Ascending aorta (tissue), 2 donors: ENCODE measurements at regions not wholly inside any gene's neighbourhood (a gene's known extent, or its start where the extent isn't known, plus 50 kb on each side); places are given as distances from the start of the nearest gene placed in this dataset.

Experiments used
- DNase-seq, 2 donors: peaks; one replicate each; pipeline ENCODE4 v3.0.0-alpha.2; 2019; ENCODE audit warnings: low spot score in 2 of 2
- H3K27ac ChIP-seq, 2 donors: fragments of 200-600 bp; sonication (generic); one replicate each; pipeline ENCODE4 v1.5.1; 2016 to 2017; ENCODE audit warnings: mild to moderate bottlenecking in 1 of 2
- H3K27me3 ChIP-seq: fragments of 200-600 bp; sonication (generic); one replicate; pipeline ENCODE4 v1.5.1; 2017
- H3K36me3 ChIP-seq, 2 donors: fragments of 200-600 bp; sonication (generic); one replicate each; pipeline ENCODE4 v1.5.1; 2016
- H3K4me1 ChIP-seq, 2 donors: fragments of 200-600 bp; sonication (generic); one replicate each; pipeline ENCODE4 v1.5.1; 2016 to 2017; ENCODE audit warnings: mild to moderate bottlenecking in 1 of 2
- H3K4me3 ChIP-seq, 2 donors: fragments of 200-600 bp; sonication (generic); one replicate each; pipeline ENCODE4 v1.5.1; 2016 to 2017; ENCODE audit warnings: mild to moderate bottlenecking in 1 of 2
- H3K9me3 ChIP-seq, 2 donors: fragments of 200-600 bp; sonication (generic); one replicate each; pipeline ENCODE4 v1.5.1; 2016
- CTCF ChIP-seq, 3 experiments: fragments of 200-600 bp in 2 of 3; fragments of 450-650 bp in 1 of 3; sonication (generic) in 2 of 3; IDR thresholded peaks; one replicate each; pipeline ENCODE4 v1.5.1; 2016 to 2019; ENCODE audit warnings: antibody characterized with exemption in 3 of 3, mild to moderate bottlenecking in 1 of 3, moderate library complexity in 1 of 3
- intact Hi-C: fragments of 100-400 bp; cut with DNase I; formaldehyde crosslinking; loops from one replicate; pipeline ENCODE4 v1.15.1; 2023

DNA sequence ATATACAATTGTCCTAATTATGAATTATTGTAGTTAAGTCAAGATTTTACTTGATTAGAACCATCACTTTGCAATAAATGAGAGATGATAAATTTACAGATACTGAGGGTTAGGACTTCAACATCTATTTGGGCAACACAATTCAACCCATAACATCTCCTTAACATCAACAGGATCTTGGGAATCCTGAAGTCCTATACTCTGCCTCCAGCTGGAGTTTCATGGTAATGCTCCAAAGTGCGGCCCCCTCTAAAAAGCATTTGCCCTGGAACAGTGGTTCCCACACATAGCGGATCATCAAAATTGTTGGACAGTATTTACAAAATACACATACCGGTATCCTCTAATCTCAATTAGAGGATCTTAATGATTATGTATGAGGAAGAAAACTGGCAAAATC lies 618.6 kb downstream of the CENPC start:
- Histone ChIP-seq H3K9me3 (no peaks in the 10 kb centered on the region), H3K4me1 (no peaks in the 10 kb centered on the region), H3K27ac (no peak overlapping the region), H3K4me3 (no peak overlapping the region), H3K27me3 (no peaks in the 10 kb centered on the region), H3K36me3 (no peaks in the 10 kb centered on the region)
- intact Hi-C loops, result no loop called here
- DNase-seq, result no peak
- no peak for TF ChIP-seq CTCF (IDR thresholded peaks at IDR 0.05)

DNA sequence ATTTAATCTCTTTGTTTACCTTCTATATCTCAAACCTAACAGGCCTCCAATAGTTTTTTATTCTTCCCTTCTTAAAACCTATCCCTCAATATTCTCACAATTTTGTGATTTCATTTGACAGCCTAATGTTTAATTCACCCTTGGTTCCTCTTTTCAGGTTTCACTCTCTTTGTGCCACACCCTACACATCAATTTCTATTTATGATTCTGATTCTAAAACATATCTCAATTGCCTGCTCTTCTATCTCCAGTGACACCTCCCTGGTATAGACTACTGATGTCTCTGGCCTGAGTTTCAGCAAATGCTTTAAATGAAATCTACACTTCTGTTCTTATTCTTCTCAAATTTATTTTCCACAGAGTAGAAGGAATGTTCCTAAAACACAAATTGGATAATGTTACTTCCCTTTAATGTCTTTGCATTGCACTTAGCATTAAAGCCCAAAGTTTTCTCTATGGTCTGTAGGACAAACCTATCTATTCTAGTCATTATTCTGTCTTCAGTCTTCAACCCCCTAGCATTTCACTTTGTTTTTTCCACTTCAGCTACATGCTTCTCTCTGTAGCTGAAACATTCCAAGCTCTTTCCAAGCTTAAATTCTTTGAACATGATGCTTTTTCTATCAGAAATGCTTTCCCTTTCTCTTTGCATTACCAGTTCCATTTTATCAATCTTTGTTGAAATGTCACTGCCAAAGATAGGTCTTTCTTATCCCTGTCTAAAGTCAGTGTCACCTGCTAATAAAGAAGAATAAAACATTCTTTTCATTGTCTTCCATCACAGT lies 622.0 kb downstream of the CENPC start:
- Histone ChIP-seq H3K4me3 (no peak overlapping the region), H3K27ac (no peak overlapping the region), H3K36me3 (no peaks in the 10 kb centered on the region), H3K4me1 (no peaks in the 10 kb centered on the region), H3K9me3 (no peaks in the 10 kb centered on the region), H3K27me3 (no peaks in the 10 kb centered on the region)
- no peak for TF ChIP-seq CTCF (IDR thresholded peaks at IDR 0.05)
- no peak for DNase-seq
- intact Hi-C loops, result no loop called here

GRCh38 chr4:66921433-66921832 lies 623.9 kb downstream of the CENPC start:
- Histone ChIP-seq H3K36me3 (no peaks in the 10 kb centered on the region), H3K9me3 (no peaks in the 10 kb centered on the region), H3K4me1 (no peaks in the 10 kb centered on the region), H3K27ac (no peak overlapping the region), H3K4me3 (no peak overlapping the region), H3K27me3 (no peaks in the 10 kb centered on the region)
- no peak for DNase-seq
- no peak for TF ChIP-seq CTCF (IDR thresholded peaks at IDR 0.05)
- intact Hi-C loops, result no loop called here

- intact Hi-C loops, result no loop called here
- H3K4me1 ChIP-seq, result no peaks in the 10 kb centered on the region
Observed at GRCh38 chr4:66920514-66920913, 624.8 kb downstream of the CENPC start.

GRCh38 chr4:66911880-66912279 lies 633.4 kb downstream of the CENPC start:
- no peaks in the 10 kb centered on the region for H3K27me3 ChIP-seq
- no peak overlapping the region for H3K27ac ChIP-seq
- H3K4me1 ChIP-seq, result no peaks in the 10 kb centered on the region
- no peak for DNase-seq
- no peak for TF ChIP-seq CTCF (IDR thresholded peaks at IDR 0.05)
- H3K4me3 ChIP-seq, result no peak overlapping the region
- no peaks in the 10 kb centered on the region for H3K9me3 ChIP-seq
- H3K36me3 ChIP-seq, result no peaks in the 10 kb centered on the region
- intact Hi-C loops, result no loop called here

More at GRCh38 chr4:66920514-66920913, 624.8 kb downstream of the CENPC start:
- DNase-seq, result no peak
- Histone ChIP-seq H3K9me3 (no peaks in the 10 kb centered on the region), H3K4me3 (no peak overlapping the region), H3K27me3 (no peaks in the 10 kb centered on the region), H3K36me3 (no peaks in the 10 kb centered on the region), H3K27ac (no peak overlapping the region)
- no peak for TF ChIP-seq CTCF (IDR thresholded peaks at IDR 0.05)
